ENCODE measurements at regions not wholly inside any gene's neighbourhood (a gene's known extent, or its start where the extent isn't known, plus 50 kb on each side); places are given as distances from the start of the nearest gene placed in this dataset.

DNA sequence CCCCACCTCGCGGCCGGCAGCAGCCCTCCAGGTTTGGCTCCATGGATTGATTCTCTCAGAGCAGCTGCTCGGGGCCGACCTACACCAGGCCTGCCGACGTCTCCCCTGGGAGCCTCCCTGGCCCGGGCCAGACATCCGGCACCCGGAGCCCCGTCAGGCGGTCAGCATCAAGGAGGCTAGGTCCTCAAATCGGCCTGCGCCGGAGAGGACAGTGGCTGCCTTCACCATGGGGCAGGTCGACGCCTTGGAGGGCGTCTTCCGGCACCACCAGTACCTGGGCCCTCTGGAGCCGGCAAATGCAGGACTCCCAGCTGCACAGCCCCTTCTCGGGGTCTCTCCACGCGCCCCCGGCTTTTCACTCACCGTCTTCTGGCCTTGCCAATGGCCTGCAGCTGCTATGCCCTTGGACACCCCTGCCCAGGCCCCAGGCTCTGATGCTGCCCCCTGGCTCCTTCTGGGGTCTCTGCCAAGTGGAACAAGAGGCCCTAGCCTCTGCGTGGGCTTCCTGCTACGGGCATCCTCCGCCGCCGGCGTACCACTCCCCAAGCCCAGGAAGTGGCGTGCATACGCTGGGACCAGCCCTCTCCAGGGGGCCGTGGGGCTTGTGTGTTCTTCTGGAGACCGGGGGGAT, 341.8 kb downstream of the MAGEB5 start:
- no peak for TF ChIP-seq EZH2 (IDR thresholded peaks at IDR 0.05; ENCODE audit: borderline replicate concordance)
- TF ChIP-seq, protein P1, sequence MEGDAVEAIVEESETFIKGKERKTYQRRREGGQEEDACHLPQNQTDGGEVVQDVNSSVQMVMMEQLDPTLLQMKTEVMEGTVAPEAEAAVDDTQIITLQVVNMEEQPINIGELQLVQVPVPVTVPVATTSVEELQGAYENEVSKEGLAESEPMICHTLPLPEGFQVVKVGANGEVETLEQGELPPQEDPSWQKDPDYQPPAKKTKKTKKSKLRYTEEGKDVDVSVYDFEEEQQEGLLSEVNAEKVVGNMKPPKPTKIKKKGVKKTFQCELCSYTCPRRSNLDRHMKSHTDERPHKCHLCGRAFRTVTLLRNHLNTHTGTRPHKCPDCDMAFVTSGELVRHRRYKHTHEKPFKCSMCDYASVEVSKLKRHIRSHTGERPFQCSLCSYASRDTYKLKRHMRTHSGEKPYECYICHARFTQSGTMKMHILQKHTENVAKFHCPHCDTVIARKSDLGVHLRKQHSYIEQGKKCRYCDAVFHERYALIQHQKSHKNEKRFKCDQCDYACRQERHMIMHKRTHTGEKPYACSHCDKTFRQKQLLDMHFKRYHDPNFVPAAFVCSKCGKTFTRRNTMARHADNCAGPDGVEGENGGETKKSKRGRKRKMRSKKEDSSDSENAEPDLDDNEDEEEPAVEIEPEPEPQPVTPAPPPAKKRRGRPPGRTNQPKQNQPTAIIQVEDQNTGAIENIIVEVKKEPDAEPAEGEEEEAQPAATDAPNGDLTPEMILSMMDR (IDR thresholded peaks at IDR 0.05; ENCODE audit: poor library complexity), result no peak
